Testis (tissue), 2 donors: ENCODE measurements at regions not wholly inside any gene's neighbourhood (a gene's known extent, or its start where the extent isn't known, plus 50 kb on each side); places are given as distances from the start of the nearest gene placed in this dataset.

Experiments
- CTCF ChIP-seq, 3 experiments: fragments of 450-650 bp in 2 of 3; fragments of 200-600 bp in 1 of 3; sonication (generic) in 1 of 3; IDR thresholded peaks; one replicate each; pipeline ENCODE4 v1.5.1; 2016 to 2019; ENCODE audit warnings: antibody characterized with exemption in 3 of 3, mild to moderate bottlenecking in 2 of 3, moderate library complexity in 1 of 3
- POLR2A ChIP-seq: fragments of 450-650 bp; IDR thresholded peaks from one replicate; pipeline ENCODE4 v1.6.1; 2017; ENCODE audit warnings: antibody characterized with exemption, mild to moderate bottlenecking, moderate library complexity

- TF ChIP-seq CTCF (IDR thresholded peaks at IDR 0.05) = no peak
- no peak for TF ChIP-seq POLR2A
These were observed 468.9 kb upstream of the CCDC54 start for GRCh38 chr3:106908181-106908938.
